Left lung (tissue), 4 donors: ENCODE measurements at regions not wholly inside any gene's neighbourhood (a gene's known extent, or its start where the extent isn't known, plus 50 kb on each side); places are given as distances from the start of the nearest gene placed in this dataset.

Source experiments
- ATAC-seq: fragments of 200-7000 bp; cut with Tn5 transposase; one replicate; pipeline ENCODE4 v1.9.1; 2020; ENCODE audit warnings: moderate library complexity
- DNase-seq, 4 donors: peaks; one replicate each; pipeline ENCODE4 v3.0.0-alpha.2; 2013 to 2020
- H3K27ac ChIP-seq, 2 donors: fragments of 200-600 bp; sonication (generic) in 1 of 2; one replicate each; pipeline versions ENCODE4 v1.5.0 to v1.8.0; 2020 to 2021
- H3K27me3 ChIP-seq, 2 donors: fragments of 200-600 bp; sonication (generic) in 1 of 2; one replicate each; pipeline versions ENCODE4 v1.5.0 to v1.8.0; 2020 to 2021
- H3K36me3 ChIP-seq, 2 donors: fragments of 200-600 bp; sonication (generic) in 1 of 2; one replicate each; pipeline versions ENCODE4 v1.5.0 to v1.8.0; 2020 to 2021
- H3K4me1 ChIP-seq, 2 donors: fragments of 200-600 bp; one replicate each; pipeline ENCODE4 v1.8.0; 2021
- H3K4me3 ChIP-seq, 2 donors: fragments of 200-600 bp; sonication (generic) in 1 of 2; one replicate each; pipeline versions ENCODE4 v1.5.0 to v1.8.0; 2020 to 2021; ENCODE audit warnings: mild to moderate bottlenecking in 1 of 2
- H3K9me3 ChIP-seq, 2 donors: fragments of 200-600 bp; sonication (generic) in 1 of 2; one replicate each; pipeline versions ENCODE4 v1.5.0 to v1.8.0; 2020 to 2021
- intact Hi-C, 2 donors: fragments of 100-400 bp; cut with DNase I; formaldehyde crosslinking; loops; one replicate each; pipeline versions ENCODE4 v1.11.2 to v1.14.2; 2022
- TF ChIP-seq, protein P1 (sequence below), 2 donors: fragments of 200-600 bp; sonication (generic) in 1 of 2; IDR thresholded peaks; one replicate each; pipeline versions ENCODE4 v1.5.0 to v1.8.0; 2021; ENCODE audit warnings: antibody characterized with exemption in 2 of 2
- donor health status: DM: no; HTN: yes; CAD: no.
- donor health status: DM: no; HTN: no; CAD: no.

DNA sequence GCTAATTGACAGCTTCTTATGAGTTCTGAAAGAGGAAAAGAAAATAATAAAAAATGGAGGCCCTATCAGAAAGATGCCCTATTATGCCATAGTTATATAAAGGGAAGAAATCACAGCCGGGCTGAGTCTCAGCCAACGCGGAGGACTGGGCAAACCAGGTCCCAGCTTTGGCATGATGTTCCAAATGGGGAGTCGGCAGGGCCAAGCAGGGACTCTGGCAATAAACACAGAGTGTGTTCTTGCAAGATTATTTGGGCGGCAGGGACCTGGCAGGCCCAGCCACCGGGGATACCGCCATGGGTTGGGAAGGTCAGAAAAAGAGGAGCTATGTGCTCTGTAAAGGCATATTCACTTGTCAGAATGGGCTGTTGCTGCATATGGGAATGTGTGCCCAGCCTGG is 694.9 kb downstream of the BCL11A start:
- no peak for ATAC-seq
- Histone ChIP-seq H3K4me1 (no peaks in the 10 kb centered on the region), H3K27ac (no peak overlapping the region), H3K27me3 (no peaks in the 10 kb centered on the region), H3K9me3 (peaks cover 0 to 16% of the 10 kb centered on the region in 2 donors), H3K4me3 (no peak overlapping the region), H3K36me3 (no peaks in the 10 kb centered on the region)
- no peak for DNase-seq
- TF ChIP-seq, protein P1, sequence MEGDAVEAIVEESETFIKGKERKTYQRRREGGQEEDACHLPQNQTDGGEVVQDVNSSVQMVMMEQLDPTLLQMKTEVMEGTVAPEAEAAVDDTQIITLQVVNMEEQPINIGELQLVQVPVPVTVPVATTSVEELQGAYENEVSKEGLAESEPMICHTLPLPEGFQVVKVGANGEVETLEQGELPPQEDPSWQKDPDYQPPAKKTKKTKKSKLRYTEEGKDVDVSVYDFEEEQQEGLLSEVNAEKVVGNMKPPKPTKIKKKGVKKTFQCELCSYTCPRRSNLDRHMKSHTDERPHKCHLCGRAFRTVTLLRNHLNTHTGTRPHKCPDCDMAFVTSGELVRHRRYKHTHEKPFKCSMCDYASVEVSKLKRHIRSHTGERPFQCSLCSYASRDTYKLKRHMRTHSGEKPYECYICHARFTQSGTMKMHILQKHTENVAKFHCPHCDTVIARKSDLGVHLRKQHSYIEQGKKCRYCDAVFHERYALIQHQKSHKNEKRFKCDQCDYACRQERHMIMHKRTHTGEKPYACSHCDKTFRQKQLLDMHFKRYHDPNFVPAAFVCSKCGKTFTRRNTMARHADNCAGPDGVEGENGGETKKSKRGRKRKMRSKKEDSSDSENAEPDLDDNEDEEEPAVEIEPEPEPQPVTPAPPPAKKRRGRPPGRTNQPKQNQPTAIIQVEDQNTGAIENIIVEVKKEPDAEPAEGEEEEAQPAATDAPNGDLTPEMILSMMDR (IDR thresholded peaks at IDR 0.05): no peak
- intact Hi-C loops: no loop called here

DNA sequence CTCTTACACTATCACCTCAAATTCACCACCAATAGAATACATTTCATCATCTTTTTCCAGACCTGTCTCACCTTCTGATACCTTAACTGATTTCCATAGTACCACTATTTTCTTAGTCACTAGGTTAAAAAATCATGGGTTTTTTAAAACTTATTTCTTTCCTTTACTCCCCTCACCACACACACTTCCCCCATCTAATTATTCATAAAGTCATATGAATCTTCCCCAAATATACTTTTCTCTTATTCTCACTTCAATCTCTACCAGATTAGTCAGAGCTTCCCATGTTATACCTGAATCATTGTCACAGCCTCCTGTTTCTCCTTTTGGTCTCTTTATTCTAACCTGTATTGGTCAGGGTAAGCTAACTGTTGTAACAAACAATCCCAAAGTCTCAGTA is 696.3 kb downstream of the BCL11A start:
- Histone ChIP-seq H3K27me3 (no peaks in the 10 kb centered on the region), H3K4me1 (no peaks in the 10 kb centered on the region), H3K27ac (no peak overlapping the region), H3K36me3 (no peaks in the 10 kb centered on the region), H3K9me3 (peaks cover 0 to 12% of the 10 kb centered on the region in 2 donors), H3K4me3 (no peak overlapping the region)
- no peak for ATAC-seq
- intact Hi-C loops: no loop called here
- TF ChIP-seq, protein P1 (IDR thresholded peaks at IDR 0.05): no peak
- DNase-seq: no peak

DNA sequence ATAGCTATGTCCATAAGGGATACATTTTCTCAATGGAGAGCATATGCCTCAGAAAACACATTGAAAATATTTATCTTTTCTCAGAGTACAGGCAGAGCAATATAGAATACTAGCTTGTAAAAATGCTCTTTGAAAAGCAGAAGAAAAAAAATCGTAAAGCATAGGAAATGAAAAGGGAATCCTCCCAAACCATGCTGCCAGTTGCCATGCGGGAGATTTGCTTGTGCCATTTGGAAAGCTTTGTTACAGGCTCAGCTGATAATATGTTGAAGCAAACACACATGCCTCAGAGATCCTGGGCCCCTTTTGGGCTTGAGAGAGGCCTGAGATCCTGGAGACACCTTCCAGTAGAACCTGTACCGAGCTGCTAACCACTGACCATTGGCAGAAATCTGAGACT is 697.1 kb downstream of the BCL11A start:
- H3K4me1 ChIP-seq: no peaks in the 10 kb centered on the region
- TF ChIP-seq, protein P1 (IDR thresholded peaks at IDR 0.05): no peak
- DNase-seq (no peak), ATAC-seq (no peak)
- intact Hi-C loops: no loop called here
- no peak overlapping the region for H3K4me3 ChIP-seq
- H3K27ac ChIP-seq: no peak overlapping the region
- H3K27me3 ChIP-seq: no peaks in the 10 kb centered on the region
- peaks cover 0 to 5% of the 10 kb centered on the region in 2 donors for H3K9me3 ChIP-seq
- H3K36me3 ChIP-seq: no peaks in the 10 kb centered on the region

DNA sequence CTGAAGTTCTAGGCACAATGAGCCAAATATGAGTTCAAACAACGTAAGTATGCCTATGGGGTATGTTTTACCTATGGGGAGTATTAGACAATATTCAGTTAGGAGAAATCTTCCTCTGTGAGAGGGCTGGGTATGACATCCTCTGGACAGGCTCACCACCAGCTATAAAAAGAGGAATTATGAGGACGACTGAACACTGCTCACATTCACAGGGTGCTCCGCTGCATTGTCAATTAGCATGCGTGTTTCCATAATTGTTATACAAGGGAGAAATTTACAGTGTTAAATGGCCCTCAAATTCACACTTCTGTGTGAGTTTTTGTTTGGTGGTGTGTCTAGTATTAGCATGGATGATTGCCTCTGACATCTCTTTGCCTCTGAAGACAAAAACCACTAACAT is 700.4 kb downstream of the BCL11A start:
- ATAC-seq: no peak
- intact Hi-C loops: no loop called here
- TF ChIP-seq, protein P1 (IDR thresholded peaks at IDR 0.05): no peak

GRCh38 chr2:59851836-59852475 is 701.5 kb downstream of the BCL11A start:
- no peak for DNase-seq
- no peak overlapping the region for H3K27ac ChIP-seq
- no peaks in the 10 kb centered on the region for H3K4me1 ChIP-seq
- no peaks in the 10 kb centered on the region for H3K27me3 ChIP-seq
- intact Hi-C loops: no loop called here
- H3K4me3 ChIP-seq: no peak overlapping the region
- TF ChIP-seq, protein P1 (IDR thresholded peaks at IDR 0.05): no peak
- no peaks in the 10 kb centered on the region for H3K36me3 ChIP-seq
- H3K9me3 ChIP-seq: no peaks in the 10 kb centered on the region
- ATAC-seq: no peak

More for the DNA sequence above, 700.4 kb downstream of the BCL11A start:
- H3K4me3 ChIP-seq: no peak overlapping the region
- H3K9me3 ChIP-seq: no peaks in the 10 kb centered on the region
- H3K36me3 ChIP-seq: no peaks in the 10 kb centered on the region
- no peak overlapping the region for H3K27ac ChIP-seq
- H3K27me3 ChIP-seq: no peaks in the 10 kb centered on the region
- no peak for DNase-seq
- no peaks in the 10 kb centered on the region for H3K4me1 ChIP-seq
